Adrenal gland (tissue), 9 donors: ENCODE measurements at regions not wholly inside any gene's neighbourhood (a gene's known extent, or its start where the extent isn't known, plus 50 kb on each side); places are given as distances from the start of the nearest gene placed in this dataset.

Experiments
- DNase-seq, 7 donors: peaks; one replicate each; pipeline ENCODE4 v3.0.0-alpha.2; 2019 to 2020
- H3K27ac ChIP-seq, 5 donors: fragments of 200-600 bp; sonication (generic) in 4 of 5; 1 replicate in 3 of 5; 2 replicates in 2 of 5; pipeline versions ENCODE4 v1.5.1 to v1.8.0; 2016 to 2020; ENCODE audit warnings: mild to moderate bottlenecking in 1 of 5
- H3K27me3 ChIP-seq: fragments of 200-600 bp; 2 replicates; pipeline ENCODE4 v1.8.0; 2021
- H3K36me3 ChIP-seq, 2 donors: fragments of 200-600 bp; replicated peaks in 1 of 2; 1 replicate in 1 of 2; 2 replicates in 1 of 2; pipeline versions ENCODE4 v1.5.1 to v1.8.0; 2018 to 2022
- H3K4me1 ChIP-seq, 2 donors: fragments of 200-600 bp; replicated peaks in 1 of 2; 1 replicate in 1 of 2; 2 replicates in 1 of 2; pipeline versions ENCODE4 v1.5.1 to v1.8.0; 2018 to 2021
- H3K4me3 ChIP-seq, 4 donors: fragments of 200-600 bp; sonication (generic) in 3 of 4; one replicate each; pipeline ENCODE4 v1.5.1; 2016 to 2018
- H3K9me3 ChIP-seq, 3 donors: fragments of 200-600 bp; sonication (generic) in 1 of 3; replicated peaks in 1 of 3; 1 replicate in 2 of 3; 2 replicates in 1 of 3; pipeline versions ENCODE4 v1.5.1 to v1.8.0; 2016 to 2021
- POLR2A ChIP-seq, 2 donors: fragments of 450-650 bp; IDR thresholded peaks; one replicate each; pipeline ENCODE4 v1.6.1; 2017; ENCODE audit warnings: antibody characterized with exemption in 2 of 2, mild to moderate bottlenecking in 2 of 2, moderate library complexity in 1 of 2
- WGBS, 4 donors: extraction: QIAGEN DNeasy Blood & Tissue Kit in 2 of 4; methylation state at CpG; one replicate each; pipeline versions ENCODE4 v1.1.5 to v1.1.7; 2013 to 2017; 5-methylcytosine and 5-hydroxymethylcytosine counted together
- intact Hi-C, 2 donors: fragments of 100-400 bp; cut with DNase I; formaldehyde crosslinking; loops; one replicate each; pipeline versions ENCODE4 v1.14.1 to v1.15.0; 2022 to 2023
- TF ChIP-seq, protein P1 (sequence below), 6 experiments: fragments of 450-650 bp in 4 of 6; fragments of 200-600 bp in 2 of 6; sonication (generic) in 1 of 6; IDR thresholded peaks; 1 replicate in 5 of 6; 2 replicates in 1 of 6; pipeline versions ENCODE4 v1.5.1 to v1.8.0; 2016 to 2021; ENCODE audit warnings: antibody characterized with exemption in 6 of 6, mild to moderate bottlenecking in 2 of 6, moderate library complexity in 1 of 6
- donor health status: healthy with polysubstance abuse.
- donor health status: Bipolar disorder and iron deficiency.
- donor health status: DM: yes; HTN: yes; CAD: no.
- donor health status: DM: no; HTN: no; CAD: no.
- donor health status: DM: no; HTN: no; CAD: no.

- WGBS, 4 donors: 81 to 91% (median 87%) methylated on average over 9 of the region's 9 CpGs
- intact Hi-C loops: no loop called here
- Histone ChIP-seq H3K27ac (no peak overlapping the region), H3K4me3 (no peak overlapping the region), H3K4me1 (no peaks in the 10 kb centered on the region), H3K36me3 (no peaks in the 10 kb centered on the region), H3K9me3 (no peaks in the 10 kb centered on the region), H3K27me3 (no peaks in the 10 kb centered on the region)
- DNase-seq: no peak
- TF ChIP-seq, protein P1, sequence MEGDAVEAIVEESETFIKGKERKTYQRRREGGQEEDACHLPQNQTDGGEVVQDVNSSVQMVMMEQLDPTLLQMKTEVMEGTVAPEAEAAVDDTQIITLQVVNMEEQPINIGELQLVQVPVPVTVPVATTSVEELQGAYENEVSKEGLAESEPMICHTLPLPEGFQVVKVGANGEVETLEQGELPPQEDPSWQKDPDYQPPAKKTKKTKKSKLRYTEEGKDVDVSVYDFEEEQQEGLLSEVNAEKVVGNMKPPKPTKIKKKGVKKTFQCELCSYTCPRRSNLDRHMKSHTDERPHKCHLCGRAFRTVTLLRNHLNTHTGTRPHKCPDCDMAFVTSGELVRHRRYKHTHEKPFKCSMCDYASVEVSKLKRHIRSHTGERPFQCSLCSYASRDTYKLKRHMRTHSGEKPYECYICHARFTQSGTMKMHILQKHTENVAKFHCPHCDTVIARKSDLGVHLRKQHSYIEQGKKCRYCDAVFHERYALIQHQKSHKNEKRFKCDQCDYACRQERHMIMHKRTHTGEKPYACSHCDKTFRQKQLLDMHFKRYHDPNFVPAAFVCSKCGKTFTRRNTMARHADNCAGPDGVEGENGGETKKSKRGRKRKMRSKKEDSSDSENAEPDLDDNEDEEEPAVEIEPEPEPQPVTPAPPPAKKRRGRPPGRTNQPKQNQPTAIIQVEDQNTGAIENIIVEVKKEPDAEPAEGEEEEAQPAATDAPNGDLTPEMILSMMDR (IDR thresholded peaks at IDR 0.05): no peak
- TF ChIP-seq POLR2A (IDR thresholded peaks at IDR 0.05): no peak
Measured at GRCh38 chr7:51785876-51786275, 469.3 kb upstream of the COBL start.

GRCh38 chr7:51785171-51785570 lies 468.6 kb upstream of the COBL start:
- WGBS, 4 donors: 69 to 82% (median 76%) methylated on average over 4 of the region's 4 CpGs
- Histone ChIP-seq H3K27ac (no peak overlapping the region), H3K36me3 (no peaks in the 10 kb centered on the region), H3K9me3 (no peaks in the 10 kb centered on the region), H3K27me3 (no peaks in the 10 kb centered on the region), H3K4me1 (no peaks in the 10 kb centered on the region), H3K4me3 (no peak overlapping the region)
- intact Hi-C loops: no loop called here
- no peak for DNase-seq
- TF ChIP-seq, protein P1 (IDR thresholded peaks at IDR 0.05): no peak
- TF ChIP-seq POLR2A (IDR thresholded peaks at IDR 0.05): no peak

GRCh38 chr7:51783241-51783640 lies 466.6 kb upstream of the COBL start:
- WGBS, 4 donors: 53 to 65% (median 56%) methylated on average over 2 of the region's 2 CpGs
- intact Hi-C loops: no loop called here
- Histone ChIP-seq H3K4me3 (no peak overlapping the region), H3K27me3 (no peaks in the 10 kb centered on the region), H3K36me3 (no peaks in the 10 kb centered on the region), H3K4me1 (no peaks in the 10 kb centered on the region), H3K27ac (no peak overlapping the region), H3K9me3 (no peaks in the 10 kb centered on the region)
- no peak for TF ChIP-seq POLR2A (IDR thresholded peaks at IDR 0.05)
- TF ChIP-seq, protein P1 (IDR thresholded peaks at IDR 0.05): no peak
- no peak for DNase-seq

GRCh38 chr7:51778121-51778520 lies 461.5 kb upstream of the COBL start:
- Histone ChIP-seq H3K9me3 (no peaks in the 10 kb centered on the region), H3K36me3 (no peaks in the 10 kb centered on the region), H3K27me3 (no peaks in the 10 kb centered on the region), H3K4me3 (no peak overlapping the region), H3K4me1 (no peaks in the 10 kb centered on the region), H3K27ac (no peak overlapping the region)
- intact Hi-C loops: no loop called here
- no peak for TF ChIP-seq POLR2A (IDR thresholded peaks at IDR 0.05)
- TF ChIP-seq, protein P1 (IDR thresholded peaks at IDR 0.05): no peak
- DNase-seq: no peak
- 59 to 87% (median 81%) methylated on average over 2 of the region's 2 CpGs for WGBS, 4 donors
